DND-41 (cell line): ENCODE measurements at regions not wholly inside any gene's neighbourhood (a gene's known extent, or its start where the extent isn't known, plus 50 kb on each side); places are given as distances from the start of the nearest gene placed in this dataset.
A peak's percentile ranks its signal among the peaks of the same experiment; 100 is the strongest.

Experiments used
- ATAC-seq: fragments of 200-7000 bp; cut with Tn5 transposase; 3 replicates; pipeline ENCODE4 v1.9.1; 2021; ENCODE audit warnings: low read depth; ENCODE audit not compliant: insufficient read depth
- DNase-seq: peaks from one replicate; pipeline ENCODE4 v3.0.0-alpha.2; 2020
- H2AFZ ChIP-seq: 2 replicates; pipeline ENCODE4 v1.6.0; 2012; ENCODE audit warnings: low read depth, low read length
- H3K27ac ChIP-seq: 2 replicates; pipeline ENCODE4 v1.5.1; 2012; ENCODE audit warnings: low read length, inconsistent platforms
- H3K27me3 ChIP-seq: fragments of 200-600 bp; sonication (generic); 2 replicates; pipeline ENCODE4 v1.6.0; 2012; ENCODE audit warnings: low read length, mild to moderate bottlenecking, inconsistent platforms; ENCODE audit not compliant: insufficient read depth, poor library complexity
- H3K36me3 ChIP-seq: 2 replicates; pipeline ENCODE4 v1.5.1; 2012; ENCODE audit warnings: low read length, inconsistent platforms; ENCODE audit not compliant: insufficient read depth
- H3K4me1 ChIP-seq: 2 replicates; pipeline ENCODE4 v1.5.1; 2012; ENCODE audit warnings: mild to moderate bottlenecking, low read length; ENCODE audit not compliant: insufficient read depth
- H3K4me2 ChIP-seq: 2 replicates; pipeline ENCODE4 v1.6.0; 2012; ENCODE audit warnings: mild to moderate bottlenecking, moderate library complexity, low read length, inconsistent platforms; ENCODE audit not compliant: insufficient read depth
- H3K4me3 ChIP-seq, 2 experiments: fragments of 200-600 bp in 1 of 2; shearing (Covaris generic) in 1 of 2; 2 replicates each; pipeline ENCODE4 v1.5.1; 2012 to 2016; ENCODE audit warnings: inconsistent platforms in 2 of 2, low read length in 2 of 2, mild to moderate bottlenecking in 2 of 2, low read depth in 1 of 2, moderate library complexity in 1 of 2
- H3K79me2 ChIP-seq: 2 replicates; pipeline ENCODE4 v1.6.0; 2012; ENCODE audit warnings: low read length, inconsistent platforms; ENCODE audit not compliant: insufficient read depth
- H3K9ac ChIP-seq: 2 replicates; pipeline ENCODE4 v1.6.0; 2012; ENCODE audit warnings: low read depth, mild to moderate bottlenecking, inconsistent platforms, low read length, moderate library complexity
- H3K9me3 ChIP-seq: 2 replicates; pipeline ENCODE4 v1.5.1; 2012; ENCODE audit warnings: low read length, moderate library complexity, mild to moderate bottlenecking, inconsistent platforms; ENCODE audit not compliant: insufficient read depth, severe bottlenecking
- H4K20me1 ChIP-seq: 2 replicates; pipeline ENCODE4 v1.6.0; 2012; ENCODE audit warnings: low read length; ENCODE audit not compliant: insufficient read depth
- CTCF ChIP-seq: IDR thresholded peaks from 2 replicates; pipeline ENCODE4 v1.5.1; 2012; ENCODE audit warnings: borderline replicate concordance, low read length, moderate library complexity, mild to moderate bottlenecking; ENCODE audit not compliant: poor library complexity, severe bottlenecking; ENCODE audit errors: extremely low read depth
- EZH2 ChIP-seq: IDR thresholded peaks from 3 replicates; pipeline ENCODE4 v1.6.1; 2012; ENCODE audit warnings: borderline replicate concordance, low read depth, mild to moderate bottlenecking, moderate library complexity, low read length, inconsistent platforms; ENCODE audit not compliant: severe bottlenecking

GRCh38 chr6:134821928-134822864 is 127.7 kb downstream of the ALDH8A1 start:
- Histone ChIP-seq H3K4me3 (no peak overlapping the region), H3K9me3 (no peaks in the 10 kb centered on the region), H3K4me2 (no peak overlapping the region), H3K9ac (no peak overlapping the region), H3K27me3 (no peaks in the 10 kb centered on the region), H3K36me3 (no peaks in the 10 kb centered on the region), H3K27ac (no peak overlapping the region), H3K79me2 (no peaks in the 10 kb centered on the region), H3K4me1 (no peaks in the 10 kb centered on the region), H4K20me1 (no peaks in the 10 kb centered on the region), H2AFZ (0 out of 2 replicates have a peak overlapping the region, but pooled peaks have one; percentile 10)
- no peak for DNase-seq
- no peak for ATAC-seq
- TF ChIP-seq EZH2 (no peak), CTCF (no peak)

- Histone ChIP-seq H3K9ac (no peak overlapping the region), H3K27ac (no peak overlapping the region), H3K79me2 (no peaks in the 10 kb centered on the region), H3K4me2 (no peak overlapping the region), H3K36me3 (no peaks in the 10 kb centered on the region), H4K20me1 (no peaks in the 10 kb centered on the region), H3K4me1 (no peaks in the 10 kb centered on the region), H3K27me3 (no peaks in the 10 kb centered on the region), H2AFZ (no peak overlapping the region), H3K4me3 (no peak overlapping the region), H3K9me3 (no peaks in the 10 kb centered on the region)
- no peak for DNase-seq
- no peak for TF ChIP-seq EZH2
- no peak for TF ChIP-seq CTCF
- ATAC-seq = no peak
Observed at GRCh38 chr6:134821397-134821796, 128.5 kb downstream of the ALDH8A1 start.

- Histone ChIP-seq H3K9me3 (no peaks in the 10 kb centered on the region), H3K27ac (no peak overlapping the region), H3K79me2 (no peaks in the 10 kb centered on the region), H3K36me3 (no peaks in the 10 kb centered on the region), H4K20me1 (no peaks in the 10 kb centered on the region), H3K4me2 (no peak overlapping the region), H3K27me3 (no peaks in the 10 kb centered on the region), H3K9ac (no peak overlapping the region), H3K4me1 (no peaks in the 10 kb centered on the region), H2AFZ (no peak overlapping the region), H3K4me3 (no peak overlapping the region)
- TF ChIP-seq CTCF (no peak), EZH2 (no peak)
- ATAC-seq (no peak), DNase-seq (no peak)
Observed at GRCh38 chr6:134819863-134820800, 129.8 kb downstream of the ALDH8A1 start.
